OCI-LY3 (cell line): ENCODE measurements at regions not wholly inside any gene's neighbourhood (a gene's known extent, or its start where the extent isn't known, plus 50 kb on each side); places are given as distances from the start of the nearest gene placed in this dataset.

Experiments
- H2AFZ ChIP-seq: fragments of 200-600, 300-600 bp; shearing (Covaris generic); 2 replicates; pipeline ENCODE4 v1.6.0; 2014; ENCODE audit warnings: antibody characterized with exemption, low read depth, low read length
- H3K27ac ChIP-seq: fragments of 200-600, 300-600 bp; sonication (generic); 2 replicates; pipeline ENCODE4 v1.5.1; 2014; ENCODE audit warnings: mild to moderate bottlenecking, low read length, moderate library complexity, mixed read lengths
- H3K27me3 ChIP-seq: fragments of 200-600, 300-600 bp; sonication (generic); 2 replicates; pipeline ENCODE4 v1.6.1; 2014; ENCODE audit warnings: low read depth, low read length, mixed read lengths
- H3K36me3 ChIP-seq: fragments of 200-600, 300-600 bp; sonication (generic); replicated peaks from 2 replicates; pipeline ENCODE3; 2014; ENCODE audit warnings: low read depth, low read length, mixed read lengths
- H3K4me1 ChIP-seq: fragments of 300-600, 200-600 bp; sonication (generic); 2 replicates; pipeline ENCODE4 v1.6.1; 2014; ENCODE audit warnings: low read length, mixed read lengths
- H3K4me2 ChIP-seq: fragments of 200-600, 300-600 bp; sonication (generic); 2 replicates; pipeline ENCODE4 v1.6.1; 2014; ENCODE audit warnings: low read length, mixed read lengths
- H3K4me3 ChIP-seq: fragments of 300-600, 200-600 bp; sonication (generic); 2 replicates; pipeline ENCODE4 v1.5.1; 2014; ENCODE audit warnings: antibody characterized with exemption, mild to moderate bottlenecking, low read length, moderate library complexity
- H3K79me2 ChIP-seq: fragments of 300-600, 200-600 bp; shearing (Covaris generic); 2 replicates; pipeline ENCODE4 v1.6.1; 2014; ENCODE audit warnings: mild to moderate bottlenecking, low read length, mixed read lengths
- H3K9ac ChIP-seq: fragments of 300-600, 200-600 bp; shearing (Covaris generic); 2 replicates; pipeline ENCODE4 v1.6.0; 2014; ENCODE audit warnings: mild to moderate bottlenecking, low read length, moderate library complexity
- H3K9me3 ChIP-seq: fragments of 200-600, 300-600 bp; shearing (Covaris generic); 2 replicates; pipeline ENCODE4 v1.6.1; 2014; ENCODE audit warnings: low read length, mixed read lengths; ENCODE audit not compliant: insufficient read depth
- H4K20me1 ChIP-seq: fragments of 200-600, 300-600 bp; sonication (generic); 2 replicates; pipeline ENCODE4 v1.6.1; 2016; ENCODE audit warnings: low read length, mixed read lengths; ENCODE audit not compliant: insufficient read depth
- CTCF ChIP-seq: fragments of 200-600, 300-600 bp; sonication (generic); IDR thresholded peaks from 2 replicates; pipeline ENCODE4 v1.5.1; 2014; ENCODE audit warnings: antibody characterized with exemption, low read length, low read depth
- EZH2phosphoT487 ChIP-seq: fragments of 200-600 bp; shearing (Covaris generic); IDR thresholded peaks from 2 replicates; pipeline ENCODE4 v1.6.1; 2018; ENCODE audit warnings: antibody characterized with exemption, mixed run types, low read depth

- Histone ChIP-seq H3K4me2 (no peak overlapping the region), H3K27me3 (no peaks in the 10 kb centered on the region), H3K27ac (no peak overlapping the region), H3K4me1 (peaks cover 16% of the 10 kb centered on the region), H3K36me3 (no peaks in the 10 kb centered on the region), H3K79me2 (no peaks in the 10 kb centered on the region), H3K9ac (no peak overlapping the region), H4K20me1 (no peaks in the 10 kb centered on the region), H2AFZ (no peak overlapping the region), H3K9me3 (no peaks in the 10 kb centered on the region), H3K4me3 (no peak overlapping the region)
- TF ChIP-seq CTCF, result no peak
- no peak for TF ChIP-seq EZH2phosphoT487
Measured at GRCh38 chr11:28939381-28939780, 831.2 kb downstream of the METTL15 start.

GRCh38 chr11:28938091-28938490 is 829.9 kb downstream of the METTL15 start:
- Histone ChIP-seq H3K9ac (no peak overlapping the region), H3K9me3 (no peaks in the 10 kb centered on the region), H2AFZ (no peak overlapping the region), H4K20me1 (no peaks in the 10 kb centered on the region), H3K4me1 (peaks cover 15% of the 10 kb centered on the region), H3K4me3 (no peak overlapping the region), H3K27ac (no peak overlapping the region), H3K36me3 (no peaks in the 10 kb centered on the region), H3K79me2 (no peaks in the 10 kb centered on the region), H3K4me2 (no peak overlapping the region), H3K27me3 (no peaks in the 10 kb centered on the region)
- no peak for TF ChIP-seq EZH2phosphoT487
- no peak for TF ChIP-seq CTCF

GRCh38 chr11:28932940-28933339 is 824.8 kb downstream of the METTL15 start:
- H3K79me2 ChIP-seq, result no peaks in the 10 kb centered on the region
- no peaks in the 10 kb centered on the region for H3K27me3 ChIP-seq
- no peak overlapping the region for H3K27ac ChIP-seq

DNA sequence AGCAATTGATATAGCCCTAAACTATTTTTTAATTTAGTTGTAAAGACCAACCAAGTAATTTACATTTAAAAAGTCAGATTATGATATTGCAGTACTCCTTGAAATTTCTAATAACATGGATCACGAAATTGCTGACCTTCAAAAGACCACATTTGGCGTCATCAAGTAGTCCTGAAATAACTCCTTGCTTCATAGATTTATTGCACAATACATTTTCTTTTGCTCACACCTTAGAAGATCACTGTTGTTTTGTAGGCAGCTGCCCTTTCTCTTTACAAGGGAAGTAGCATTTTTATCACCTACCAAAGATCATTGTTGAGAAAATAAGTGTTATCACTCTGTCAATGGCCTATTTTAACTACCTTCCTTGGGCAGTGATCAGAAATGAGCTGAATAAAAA is 815.8 kb downstream of the METTL15 start:
- Histone ChIP-seq H3K9ac (no peak overlapping the region), H3K27ac (no peak overlapping the region), H3K4me2 (no peak overlapping the region), H3K9me3 (no peaks in the 10 kb centered on the region), H2AFZ (no peak overlapping the region), H3K36me3 (no peaks in the 10 kb centered on the region), H3K4me3 (no peak overlapping the region), H3K4me1 (peaks cover 10% of the 10 kb centered on the region), H3K79me2 (no peaks in the 10 kb centered on the region), H3K27me3 (no peaks in the 10 kb centered on the region), H4K20me1 (no peaks in the 10 kb centered on the region)
- no peak for TF ChIP-seq CTCF
- no peak for TF ChIP-seq EZH2phosphoT487

More at GRCh38 chr11:28932940-28933339, 824.8 kb downstream of the METTL15 start:
- no peak overlapping the region for H3K4me2 ChIP-seq
- no peak overlapping the region for H2AFZ ChIP-seq
- no peak overlapping the region for H3K9ac ChIP-seq
- no peaks in the 10 kb centered on the region for H3K9me3 ChIP-seq
- no peak overlapping the region for H3K4me3 ChIP-seq
- H4K20me1 ChIP-seq, result no peaks in the 10 kb centered on the region
- H3K36me3 ChIP-seq, result no peaks in the 10 kb centered on the region
- TF ChIP-seq CTCF, result no peak
- no peak for TF ChIP-seq EZH2phosphoT487
- H3K4me1 ChIP-seq, result peaks cover 7% of the 10 kb centered on the region
